HepG2 (cell line): ENCODE measurements at regions not wholly inside any gene's neighbourhood (a gene's known extent, or its start where the extent isn't known, plus 50 kb on each side); places are given as distances from the start of the nearest gene placed in this dataset.

ENCODE experiments used
- MBD4 ChIP-seq: IDR thresholded peaks from 2 replicates; pipeline ENCODE4 v1.6.1; 2012; ENCODE audit warnings: low read length, inconsistent platforms, borderline replicate concordance
- NFYB ChIP-seq: sonication (generic); formaldehyde crosslinking; IDR thresholded peaks from 2 replicates; pipeline ENCODE4 v1.4.0; 2020; ENCODE audit warnings: missing genetic modification reagents
- POLR2A ChIP-seq, 2 experiments: IDR thresholded peaks; 2 replicates each; pipeline ENCODE4 v1.6.1; 2011; ENCODE audit warnings: low read depth in 2 of 2, low read length in 2 of 2, mild to moderate bottlenecking in 1 of 2, moderate library complexity in 1 of 2; ENCODE audit not compliant: insufficient read depth in 1 of 2
- ZNF274 ChIP-seq: sonication (generic); formaldehyde crosslinking; IDR thresholded peaks from 2 replicates; pipeline ENCODE4 v1.5.1; 2020; ENCODE audit warnings: mild to moderate bottlenecking, missing genetic modification reagents

GRCh38 chr12:124632519-124632984 lies 65.1 kb upstream of the NCOR2 start:
- TF ChIP-seq MBD4: no peak
- no peak for TF ChIP-seq ZNF274 (CRISPR knock-in tag)
- TF ChIP-seq POLR2A (IDR thresholded peaks at IDR 0.05; ENCODE audit: insufficient read depth in 1 of 2, low read depth in 2 of 2, low read length in 2 of 2): no peak
- TF ChIP-seq NFYB: no peak
